ENCODE measurements at regions not wholly inside any gene's neighbourhood (a gene's known extent, or its start where the extent isn't known, plus 50 kb on each side); places are given as distances from the start of the nearest gene placed in this dataset.

DNA sequence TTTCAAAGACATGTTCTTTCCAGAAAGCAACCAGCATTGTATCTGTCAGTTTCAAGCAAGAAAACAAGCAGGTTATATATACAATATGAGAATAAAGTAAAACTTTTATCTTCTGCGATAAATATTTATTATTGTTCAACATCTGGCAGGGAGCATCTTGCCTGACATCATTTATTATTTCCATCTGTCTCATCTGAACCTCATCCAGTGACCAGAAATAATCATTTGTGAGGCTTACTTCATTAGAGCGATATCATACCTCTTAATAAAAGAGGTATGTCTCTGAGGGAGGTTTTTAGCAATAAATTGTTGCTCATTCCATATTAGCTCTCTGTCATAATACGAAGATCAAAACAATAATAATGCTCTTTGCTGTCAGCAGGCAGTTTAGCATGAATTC, 226.1 kb downstream of the CDC14C start:
- Histone ChIP-seq H3K4me1 (no peaks in the 10 kb centered on the region), H3K4me3 (no peak overlapping the region), H3K27ac (no peak overlapping the region), H3K9me3 (peaks cover 0 to 3% (median 0%) of the 10 kb centered on the region in 4 donors), H3K27me3 (no peaks in the 10 kb centered on the region), H3K36me3 (no peaks in the 10 kb centered on the region)
- DNase-seq, result no peak
- no peak for TF ChIP-seq POLR2A (IDR thresholded peaks at IDR 0.05)
- TF ChIP-seq, protein P1, sequence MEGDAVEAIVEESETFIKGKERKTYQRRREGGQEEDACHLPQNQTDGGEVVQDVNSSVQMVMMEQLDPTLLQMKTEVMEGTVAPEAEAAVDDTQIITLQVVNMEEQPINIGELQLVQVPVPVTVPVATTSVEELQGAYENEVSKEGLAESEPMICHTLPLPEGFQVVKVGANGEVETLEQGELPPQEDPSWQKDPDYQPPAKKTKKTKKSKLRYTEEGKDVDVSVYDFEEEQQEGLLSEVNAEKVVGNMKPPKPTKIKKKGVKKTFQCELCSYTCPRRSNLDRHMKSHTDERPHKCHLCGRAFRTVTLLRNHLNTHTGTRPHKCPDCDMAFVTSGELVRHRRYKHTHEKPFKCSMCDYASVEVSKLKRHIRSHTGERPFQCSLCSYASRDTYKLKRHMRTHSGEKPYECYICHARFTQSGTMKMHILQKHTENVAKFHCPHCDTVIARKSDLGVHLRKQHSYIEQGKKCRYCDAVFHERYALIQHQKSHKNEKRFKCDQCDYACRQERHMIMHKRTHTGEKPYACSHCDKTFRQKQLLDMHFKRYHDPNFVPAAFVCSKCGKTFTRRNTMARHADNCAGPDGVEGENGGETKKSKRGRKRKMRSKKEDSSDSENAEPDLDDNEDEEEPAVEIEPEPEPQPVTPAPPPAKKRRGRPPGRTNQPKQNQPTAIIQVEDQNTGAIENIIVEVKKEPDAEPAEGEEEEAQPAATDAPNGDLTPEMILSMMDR (IDR thresholded peaks at IDR 0.05), result no peak

DNA sequence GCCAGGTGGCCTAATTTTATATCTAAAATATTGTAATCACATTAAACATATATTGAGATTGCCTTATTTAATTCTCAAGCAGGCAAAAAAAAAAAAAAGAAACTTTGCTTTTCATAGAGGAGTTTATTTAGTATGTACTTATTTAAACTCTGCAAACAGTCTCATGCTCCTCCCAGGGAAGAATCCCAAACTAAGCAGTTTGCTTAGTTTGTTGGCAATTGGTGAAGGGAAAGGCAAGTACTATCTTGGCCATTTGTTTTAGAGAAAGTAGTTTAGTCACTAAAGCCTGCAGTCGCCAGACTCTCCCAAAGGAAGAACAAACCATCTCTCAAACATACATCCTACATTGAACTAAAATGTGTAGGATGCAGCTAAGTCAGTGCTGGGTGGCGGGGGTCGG, 226.8 kb downstream of the CDC14C start:
- TF ChIP-seq, protein P1 (IDR thresholded peaks at IDR 0.05), result no peak
- TF ChIP-seq POLR2A (IDR thresholded peaks at IDR 0.05), result no peak
- DNase-seq, result no peak
- Histone ChIP-seq H3K4me3 (no peak overlapping the region), H3K36me3 (no peaks in the 10 kb centered on the region), H3K9me3 (no peaks in the 10 kb centered on the region), H3K27me3 (no peaks in the 10 kb centered on the region), H3K27ac (no peak overlapping the region), H3K4me1 (no peaks in the 10 kb centered on the region)

DNA sequence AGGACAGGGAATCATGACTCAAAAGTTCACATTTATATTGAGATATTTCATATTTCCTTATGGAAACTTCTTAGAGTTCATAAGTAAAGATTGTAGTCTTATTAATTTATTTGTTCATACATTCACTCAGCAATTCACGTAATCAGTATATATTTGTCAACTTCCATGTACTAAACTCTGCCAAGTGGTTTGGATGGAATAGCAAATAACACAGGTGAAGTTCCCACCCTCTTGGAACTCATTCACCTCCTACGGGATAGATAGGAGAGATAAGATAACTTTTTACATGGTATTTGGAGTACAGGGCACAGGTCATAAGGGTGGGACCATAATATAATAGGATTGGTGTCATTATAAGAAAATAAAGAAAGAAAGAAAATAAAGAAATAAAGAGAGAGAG, 234.0 kb downstream of the CDC14C start:
- no peaks in the 10 kb centered on the region for H3K4me1 ChIP-seq
- DNase-seq, result no peak
- H3K27me3 ChIP-seq, result no peaks in the 10 kb centered on the region
- H3K9me3 ChIP-seq, result no peaks in the 10 kb centered on the region
- no peaks in the 10 kb centered on the region for H3K36me3 ChIP-seq
- TF ChIP-seq, protein P1 (IDR thresholded peaks at IDR 0.05), result no peak
- TF ChIP-seq POLR2A (IDR thresholded peaks at IDR 0.05), result no peak
- H3K4me3 ChIP-seq, result no peak overlapping the region
- no peak overlapping the region for H3K27ac ChIP-seq

- Histone ChIP-seq H3K4me3 (no peak overlapping the region), H3K27me3 (no peaks in the 10 kb centered on the region), H3K4me1 (no peaks in the 10 kb centered on the region), H3K9me3 (no peaks in the 10 kb centered on the region), H3K36me3 (no peaks in the 10 kb centered on the region), H3K27ac (no peak overlapping the region)
- DNase-seq, result no peak
- no peak for TF ChIP-seq POLR2A (IDR thresholded peaks at IDR 0.05)
- TF ChIP-seq, protein P1 (IDR thresholded peaks at IDR 0.05), result no peak
Measured at GRCh38 chr7:49159536-49159935, 235.2 kb downstream of the CDC14C start.

GRCh38 chr7:49166441-49166840, 242.1 kb downstream of the CDC14C start:
- H3K4me3 ChIP-seq, result no peak overlapping the region
- DNase-seq, result no peak
- no peaks in the 10 kb centered on the region for H3K9me3 ChIP-seq
- H3K27me3 ChIP-seq, result no peaks in the 10 kb centered on the region
- H3K27ac ChIP-seq, result no peak overlapping the region
- no peaks in the 10 kb centered on the region for H3K4me1 ChIP-seq
- no peak for TF ChIP-seq POLR2A (IDR thresholded peaks at IDR 0.05)
- TF ChIP-seq, protein P1 (IDR thresholded peaks at IDR 0.05), result no peak
- H3K36me3 ChIP-seq, result no peaks in the 10 kb centered on the region

- H3K27me3 ChIP-seq, result no peaks in the 10 kb centered on the region
- no peaks in the 10 kb centered on the region for H3K9me3 ChIP-seq
- H3K27ac ChIP-seq, result no peak overlapping the region
- no peaks in the 10 kb centered on the region for H3K36me3 ChIP-seq
- no peak for TF ChIP-seq POLR2A (IDR thresholded peaks at IDR 0.05)
- TF ChIP-seq, protein P1 (IDR thresholded peaks at IDR 0.05), result no peak
- H3K4me1 ChIP-seq, result no peaks in the 10 kb centered on the region
- H3K4me3 ChIP-seq, result no peak overlapping the region
- no peak for DNase-seq
Measured at GRCh38 chr7:49172639-49173038, 248.3 kb downstream of the CDC14C start.
